Fibroblast of lung (primary cell): ENCODE measurements at regions not wholly inside any gene's neighbourhood (a gene's known extent, or its start where the extent isn't known, plus 50 kb on each side); places are given as distances from the start of the nearest gene placed in this dataset.

Experiments
- DNase-seq, 2 donors: peaks; one replicate each; pipeline versions ENCODE4 v3.0.0 to v3.0.0-alpha.2; 2010; ENCODE audit warnings: low read depth in 2 of 2
- H2AFZ ChIP-seq: 2 replicates; pipeline ENCODE4 v1.5.1; 2012; ENCODE audit warnings: low read length, control low read depth, inconsistent platforms
- H3K27ac ChIP-seq: 2 replicates; pipeline ENCODE4 v1.5.1; 2011; ENCODE audit warnings: low read length, control low read depth; ENCODE audit not compliant: insufficient read depth
- H3K27me3 ChIP-seq: 2 replicates; pipeline ENCODE4 v1.5.1; 2011; ENCODE audit warnings: mild to moderate bottlenecking, low read length; ENCODE audit not compliant: control insufficient read depth, insufficient read depth
- H3K36me3 ChIP-seq: 2 replicates; pipeline ENCODE4 v1.5.1; 2011; ENCODE audit warnings: low read length; ENCODE audit not compliant: control insufficient read depth, insufficient read depth
- H3K4me1 ChIP-seq: 2 replicates; pipeline ENCODE4 v1.5.1; 2011; ENCODE audit warnings: low read length; ENCODE audit not compliant: control insufficient read depth, insufficient read depth; ENCODE audit errors: extremely low read depth
- H3K4me2 ChIP-seq: 2 replicates; pipeline ENCODE4 v1.5.1; 2011; ENCODE audit warnings: low read length, control low read depth; ENCODE audit not compliant: insufficient read depth; ENCODE audit errors: extremely low read depth
- H3K4me3 ChIP-seq, 4 experiments: fragments of 200-600 bp in 1 of 4; sonication (generic) in 1 of 4; replicated peaks in 1 of 4; 2 replicates each; pipeline ENCODE4 v1.5.1; 2011 to 2016; ENCODE audit warnings: low read length in 4 of 4, low read depth in 3 of 4, mild to moderate bottlenecking in 3 of 4, control low read depth in 2 of 4, inconsistent platforms in 1 of 4, mixed read lengths in 1 of 4; ENCODE audit not compliant: insufficient read depth in 1 of 4; ENCODE audit errors: control extremely low read depth in 1 of 4
- H3K79me2 ChIP-seq: 2 replicates; pipeline ENCODE4 v1.5.1; 2012; ENCODE audit warnings: mild to moderate bottlenecking, low read length, inconsistent platforms; ENCODE audit not compliant: control insufficient read depth, insufficient read depth
- H3K9ac ChIP-seq: 2 replicates; pipeline ENCODE4 v1.5.1; 2011; ENCODE audit warnings: mild to moderate bottlenecking, low read length, control low read depth; ENCODE audit not compliant: insufficient read depth
- H3K9me3 ChIP-seq: 2 replicates; pipeline ENCODE4 v1.5.1; 2012; ENCODE audit warnings: low read depth, low read length; ENCODE audit not compliant: control insufficient read depth, insufficient read depth
- H4K20me1 ChIP-seq: 2 replicates; pipeline ENCODE4 v1.5.1; 2011; ENCODE audit warnings: low read length; ENCODE audit not compliant: control insufficient read depth, insufficient read depth; ENCODE audit errors: extremely low read depth
- EZH2 ChIP-seq: IDR thresholded peaks from 2 replicates; pipeline ENCODE4 v1.5.1; 2012; ENCODE audit warnings: low read length, control low read depth, mild to moderate bottlenecking; ENCODE audit errors: missing control alignments
- TF ChIP-seq, protein P1 (sequence below), 2 donors: IDR thresholded peaks in 1 of 2; conservative IDR thresholded peaks in 1 of 2; 1 replicate in 1 of 2; 2 replicates in 1 of 2; pipeline ENCODE4 v1.5.1; 2011 to 2012; ENCODE audit warnings: low read length in 2 of 2, control low read depth in 1 of 2, inconsistent platforms in 1 of 2, low read depth in 1 of 2, mild to moderate bottlenecking in 1 of 2

DNA sequence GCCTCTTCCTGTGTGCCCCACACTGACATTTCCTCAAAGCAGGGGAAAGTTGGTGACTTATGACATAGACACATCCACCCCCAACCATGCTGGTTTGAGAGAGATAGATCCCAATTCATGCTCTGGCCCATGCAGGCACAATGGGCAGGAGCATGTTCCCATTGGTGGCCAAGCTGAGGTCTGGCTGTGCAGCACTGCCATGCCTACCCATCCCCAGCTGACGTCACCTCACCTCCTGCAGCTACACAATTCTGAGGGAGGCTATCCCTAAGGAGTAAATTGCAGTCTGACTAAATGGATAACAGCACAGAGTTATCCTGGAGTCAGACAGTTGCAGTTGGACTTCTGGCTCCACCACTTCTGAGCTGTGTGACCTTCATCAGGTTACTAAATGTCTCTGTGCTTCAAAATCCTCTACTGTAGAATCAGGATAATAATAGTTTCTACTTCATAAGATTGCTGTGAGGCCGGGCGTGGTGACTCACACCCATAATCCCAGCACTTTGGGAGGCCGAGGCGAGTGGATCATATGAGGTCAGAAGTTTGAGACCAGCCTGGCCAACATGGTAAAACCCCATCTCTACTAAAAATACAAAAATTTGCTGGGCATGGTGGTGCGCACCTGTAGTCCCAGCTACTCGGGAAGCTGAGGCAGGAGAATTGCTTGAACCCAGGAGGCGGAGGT, 323.9 kb downstream of the BCL11B start:
- Histone ChIP-seq H3K4me1 (no peaks in the 10 kb centered on the region), H3K36me3 (no peaks in the 10 kb centered on the region), H2AFZ (no peak overlapping the region), H3K27me3 (no peaks in the 10 kb centered on the region), H3K9ac (no peak overlapping the region), H3K79me2 (no peaks in the 10 kb centered on the region), H3K9me3 (no peaks in the 10 kb centered on the region), H4K20me1 (no peaks in the 10 kb centered on the region), H3K27ac (no peak overlapping the region), H3K4me2 (no peak overlapping the region), H3K4me3 (no peak overlapping the region)
- DNase-seq, result no peak
- TF ChIP-seq, protein P1, sequence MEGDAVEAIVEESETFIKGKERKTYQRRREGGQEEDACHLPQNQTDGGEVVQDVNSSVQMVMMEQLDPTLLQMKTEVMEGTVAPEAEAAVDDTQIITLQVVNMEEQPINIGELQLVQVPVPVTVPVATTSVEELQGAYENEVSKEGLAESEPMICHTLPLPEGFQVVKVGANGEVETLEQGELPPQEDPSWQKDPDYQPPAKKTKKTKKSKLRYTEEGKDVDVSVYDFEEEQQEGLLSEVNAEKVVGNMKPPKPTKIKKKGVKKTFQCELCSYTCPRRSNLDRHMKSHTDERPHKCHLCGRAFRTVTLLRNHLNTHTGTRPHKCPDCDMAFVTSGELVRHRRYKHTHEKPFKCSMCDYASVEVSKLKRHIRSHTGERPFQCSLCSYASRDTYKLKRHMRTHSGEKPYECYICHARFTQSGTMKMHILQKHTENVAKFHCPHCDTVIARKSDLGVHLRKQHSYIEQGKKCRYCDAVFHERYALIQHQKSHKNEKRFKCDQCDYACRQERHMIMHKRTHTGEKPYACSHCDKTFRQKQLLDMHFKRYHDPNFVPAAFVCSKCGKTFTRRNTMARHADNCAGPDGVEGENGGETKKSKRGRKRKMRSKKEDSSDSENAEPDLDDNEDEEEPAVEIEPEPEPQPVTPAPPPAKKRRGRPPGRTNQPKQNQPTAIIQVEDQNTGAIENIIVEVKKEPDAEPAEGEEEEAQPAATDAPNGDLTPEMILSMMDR (conservative IDR thresholded peaks at IDR 0.05 in 1 of 2, IDR thresholded peaks at IDR 0.05 in 1 of 2; ENCODE audit: low read depth in 1 of 2, low read length in 2 of 2), result no peak
- no peak for TF ChIP-seq EZH2

DNA sequence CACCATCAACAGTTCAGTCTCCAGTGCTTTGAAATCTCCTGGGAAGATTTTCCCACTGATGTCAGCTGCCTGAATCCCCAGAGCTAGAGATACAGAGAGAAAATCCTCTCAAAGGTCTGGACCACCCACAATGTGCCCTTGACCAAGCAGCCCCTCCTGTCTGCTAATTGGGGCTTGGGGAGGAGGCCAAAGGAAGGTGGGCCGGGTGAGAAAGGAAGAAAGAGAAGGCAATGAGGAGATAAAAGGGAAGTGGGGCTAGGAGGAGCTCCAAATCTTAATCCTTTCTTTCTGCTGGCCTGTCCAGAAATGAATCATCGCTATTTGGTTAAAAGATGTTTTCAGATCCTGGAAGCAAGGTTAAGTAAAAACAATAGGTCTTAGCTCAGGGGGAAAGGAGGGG, 322.9 kb downstream of the BCL11B start:
- no peaks in the 10 kb centered on the region for H4K20me1 ChIP-seq
- no peak for TF ChIP-seq EZH2
- TF ChIP-seq, protein P1 (conservative IDR thresholded peaks at IDR 0.05 in 1 of 2, IDR thresholded peaks at IDR 0.05 in 1 of 2; ENCODE audit: low read depth in 1 of 2, low read length in 2 of 2), result no peak
- no peaks in the 10 kb centered on the region for H3K9me3 ChIP-seq
- H3K36me3 ChIP-seq, result no peaks in the 10 kb centered on the region
- H3K4me2 ChIP-seq, result no peak overlapping the region
- no peak overlapping the region for H3K27ac ChIP-seq
- H3K27me3 ChIP-seq, result no peaks in the 10 kb centered on the region
- DNase-seq, result no peak
- H2AFZ ChIP-seq, result no peak overlapping the region
- no peaks in the 10 kb centered on the region for H3K79me2 ChIP-seq
- no peak overlapping the region for H3K4me3 ChIP-seq
- no peaks in the 10 kb centered on the region for H3K4me1 ChIP-seq
- no peak overlapping the region for H3K9ac ChIP-seq

DNA sequence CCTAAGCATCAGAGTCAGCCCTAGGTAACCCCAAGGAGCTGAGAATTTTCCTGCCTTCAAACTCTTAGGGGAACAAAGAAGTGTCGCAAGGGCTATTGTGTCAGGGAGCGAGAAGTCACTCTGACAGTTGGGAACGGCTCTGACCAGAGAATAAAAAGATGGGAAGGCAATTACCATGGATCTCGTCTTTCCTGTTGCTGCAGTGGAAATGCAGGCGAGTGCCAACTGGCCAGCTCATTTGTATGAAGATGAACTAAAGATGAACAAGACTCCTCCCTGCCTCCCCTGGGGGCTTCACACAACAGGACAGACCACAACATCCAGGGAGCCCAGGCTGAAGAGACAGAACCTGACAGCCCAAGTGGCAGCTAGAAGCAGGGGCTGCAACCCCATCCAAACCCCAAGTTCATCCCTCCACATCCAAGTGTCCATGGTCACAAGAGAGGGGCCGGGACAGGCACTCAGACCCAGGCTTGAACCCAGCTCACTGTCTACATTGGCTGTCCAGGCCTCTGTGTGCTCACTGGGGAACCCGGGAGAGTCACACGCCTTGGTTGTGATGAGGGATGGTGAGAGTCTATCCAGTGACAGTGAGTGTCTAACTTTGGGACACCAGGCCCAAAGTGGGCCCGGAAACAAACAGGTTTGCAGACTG, 322.4 kb downstream of the BCL11B start:
- H3K27me3 ChIP-seq, result no peaks in the 10 kb centered on the region
- H3K9ac ChIP-seq, result no peak overlapping the region
- H3K4me1 ChIP-seq, result no peaks in the 10 kb centered on the region
- no peak overlapping the region for H2AFZ ChIP-seq
- TF ChIP-seq, protein P1 (conservative IDR thresholded peaks at IDR 0.05 in 1 of 2, IDR thresholded peaks at IDR 0.05 in 1 of 2; ENCODE audit: low read depth in 1 of 2, low read length in 2 of 2), result no peak
- TF ChIP-seq EZH2, result no peak
- DNase-seq, result no peak
- H4K20me1 ChIP-seq, result no peaks in the 10 kb centered on the region
- no peak overlapping the region for H3K4me3 ChIP-seq
- no peaks in the 10 kb centered on the region for H3K79me2 ChIP-seq
- no peak overlapping the region for H3K27ac ChIP-seq
- no peaks in the 10 kb centered on the region for H3K9me3 ChIP-seq
- H3K36me3 ChIP-seq, result no peaks in the 10 kb centered on the region
- H3K4me2 ChIP-seq, result no peak overlapping the region
